SIG-M5 treated with dmso at 0.1 percent for 504 hours (cell line): ENCODE measurements at regions not wholly inside any gene's neighbourhood (a gene's known extent, or its start where the extent isn't known, plus 50 kb on each side); places are given as distances from the start of the nearest gene placed in this dataset.

ENCODE experiments used
- DNase-seq: peaks from one replicate; lab custom pipeline; 2025; ENCODE audit not compliant: unreplicated experiment; lab: John Stamatoyannopoulos, UW

DNA sequence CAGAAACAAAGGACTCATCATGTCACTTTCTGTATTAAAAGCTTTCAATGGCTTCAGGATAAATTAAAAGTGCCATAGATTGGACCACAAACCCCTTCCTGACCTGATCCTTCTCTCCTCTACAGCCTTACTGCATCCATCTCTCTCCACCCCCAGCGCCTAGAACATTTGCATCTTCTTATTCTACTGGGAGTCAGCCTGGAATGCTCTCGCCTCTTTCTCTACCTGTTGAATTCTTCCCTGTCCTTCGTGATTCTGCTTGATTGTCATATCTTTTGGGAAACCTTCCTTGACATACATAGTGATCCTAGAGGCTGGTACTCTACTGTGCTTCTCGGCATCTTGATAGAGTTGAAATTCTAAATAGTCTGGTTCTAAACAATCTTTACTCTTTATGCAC, 332.0 kb upstream of the PBX1 start:
- DNase-seq = no peak

GRCh38 chr1:164228928-164229327, 330.1 kb upstream of the PBX1 start:
- DNase-seq = no peak

DNA sequence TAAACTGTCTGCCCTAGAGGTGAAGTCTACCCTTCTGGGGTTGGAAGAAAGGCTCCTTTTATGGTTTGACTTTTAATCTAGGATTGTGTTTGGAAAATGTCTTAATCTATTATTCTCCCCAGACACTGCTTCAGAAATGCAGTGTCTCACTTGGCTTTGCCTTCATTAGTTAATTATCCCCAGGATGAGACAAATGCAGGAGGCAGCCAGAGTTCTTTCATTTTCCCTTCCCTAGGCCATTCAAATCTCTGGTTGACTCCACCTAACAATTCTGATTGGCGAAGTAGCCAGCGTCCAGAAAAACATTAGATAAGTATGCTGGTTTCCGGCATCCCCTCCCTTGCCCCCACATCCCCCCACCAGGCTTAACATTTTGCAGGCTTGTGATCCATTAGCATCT, 325.8 kb upstream of the PBX1 start:
- DNase-seq = no peak

- DNase-seq = no peak
Measured at GRCh38 chr1:164240081-164240480, 318.9 kb upstream of the PBX1 start.

DNA sequence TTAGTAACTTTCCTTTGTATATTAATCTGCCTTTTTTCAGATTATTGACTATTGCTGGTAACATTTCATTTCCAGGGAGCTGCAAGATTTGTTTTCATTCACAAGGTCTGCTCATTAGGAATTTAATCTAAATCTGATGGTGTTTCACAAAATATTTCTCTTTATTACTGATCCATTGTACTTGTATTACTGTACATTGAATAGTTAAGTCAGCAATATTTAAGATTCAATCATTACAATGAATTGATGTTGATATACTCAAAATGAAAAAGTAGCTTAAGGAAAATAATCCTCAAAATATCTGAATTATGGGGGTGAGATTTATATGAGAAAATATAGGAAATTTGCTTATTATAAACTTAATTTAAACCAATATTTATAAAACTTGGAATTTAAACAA, 308.6 kb upstream of the PBX1 start:
- DNase-seq = no peak

GRCh38 chr1:164256456-164256855, 302.5 kb upstream of the PBX1 start:
- DNase-seq = no peak

DNA sequence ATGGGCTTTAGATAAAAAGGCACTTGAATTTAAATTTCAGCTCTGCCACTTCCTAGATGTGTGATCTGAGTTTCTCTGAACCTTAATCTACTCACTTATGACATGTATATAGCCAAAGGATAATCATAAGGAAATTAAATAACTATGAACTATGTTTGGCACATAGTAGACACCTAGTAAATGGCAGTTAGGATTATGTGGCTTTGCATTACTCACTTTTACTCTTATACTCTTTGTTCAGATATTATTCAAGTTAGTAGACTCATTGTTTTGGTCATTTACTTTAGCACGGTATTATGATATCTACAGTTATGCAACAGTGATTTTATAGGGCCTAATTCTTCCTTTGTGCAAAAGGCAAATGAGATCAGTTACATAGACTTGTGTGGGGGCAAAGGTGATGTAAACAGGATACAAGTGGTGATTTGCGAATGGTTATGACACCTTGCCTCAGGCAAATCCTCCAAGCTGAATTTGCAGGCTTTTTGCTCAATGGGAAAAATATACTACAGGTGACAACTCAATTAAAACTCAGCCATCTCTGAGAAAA, 297.2 kb upstream of the PBX1 start:
- no peak for DNase-seq

- no peak for DNase-seq
Measured at GRCh38 chr1:164263540-164263939, 295.4 kb upstream of the PBX1 start.

- no peak for DNase-seq
Measured at GRCh38 chr1:164265232-164265631, 293.8 kb upstream of the PBX1 start.

DNA sequence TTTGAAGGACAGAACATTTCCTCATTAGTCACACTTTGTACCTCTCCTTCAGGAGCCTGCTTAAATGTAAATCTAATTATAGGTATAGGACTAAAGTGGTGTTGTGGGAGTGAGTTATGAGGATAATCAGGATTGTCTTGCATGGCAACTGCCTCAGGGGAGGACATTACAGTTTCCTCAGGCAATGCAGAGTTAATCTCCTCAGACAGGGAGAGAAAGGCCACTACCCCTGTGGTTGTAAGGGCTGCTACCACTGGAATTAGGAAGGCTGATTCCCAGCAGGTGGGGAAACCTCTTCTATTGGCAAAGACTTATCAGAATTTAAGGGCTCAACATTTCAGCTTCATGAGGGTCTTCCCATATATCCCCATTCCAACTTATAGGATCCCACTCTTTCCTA, 286.8 kb upstream of the PBX1 start:
- no peak for DNase-seq

DNA sequence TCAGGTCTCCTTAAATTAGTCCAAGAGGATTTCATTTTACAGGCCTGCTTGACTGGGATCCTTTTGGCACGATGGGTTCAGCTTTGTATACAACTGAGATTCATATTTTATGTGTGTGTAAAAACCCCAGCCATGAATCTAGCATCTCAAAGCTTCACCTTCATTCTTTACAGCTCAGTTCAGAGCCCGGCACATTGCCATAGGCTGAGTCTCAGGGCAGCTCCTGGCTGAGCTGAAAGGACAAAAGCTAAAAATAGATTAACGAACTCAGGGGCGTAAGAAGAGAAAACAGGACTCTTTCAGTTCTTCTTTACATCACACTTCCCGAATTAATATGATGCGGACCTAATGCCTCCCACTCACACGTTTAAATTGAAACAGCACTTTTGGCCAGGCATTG, 262.8 kb upstream of the PBX1 start:
- no peak for DNase-seq

- DNase-seq = no peak
Measured at GRCh38 chr1:164308101-164308500, 250.9 kb upstream of the PBX1 start.

GRCh38 chr1:164310166-164310565, 248.8 kb upstream of the PBX1 start:
- DNase-seq = no peak

DNA sequence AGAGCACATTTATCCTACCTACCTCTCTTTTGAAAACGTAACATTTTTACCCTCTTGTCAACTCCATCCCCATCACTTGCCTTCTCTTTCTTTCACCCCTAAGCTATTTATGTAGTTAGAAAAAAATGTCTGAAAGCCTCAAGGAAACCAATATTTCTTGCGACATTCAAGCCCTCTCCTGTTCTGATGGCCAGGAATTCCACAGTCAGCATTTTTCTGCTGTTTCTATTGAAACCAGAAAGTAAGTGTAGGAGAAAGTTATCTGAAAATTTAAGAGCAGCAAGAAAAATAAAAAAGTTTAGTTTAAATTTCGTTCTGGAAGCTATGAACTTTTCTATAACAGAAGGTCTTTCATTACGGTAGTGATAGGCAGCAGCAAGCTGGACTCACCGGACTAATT, 247.6 kb upstream of the PBX1 start:
- DNase-seq = no peak

DNA sequence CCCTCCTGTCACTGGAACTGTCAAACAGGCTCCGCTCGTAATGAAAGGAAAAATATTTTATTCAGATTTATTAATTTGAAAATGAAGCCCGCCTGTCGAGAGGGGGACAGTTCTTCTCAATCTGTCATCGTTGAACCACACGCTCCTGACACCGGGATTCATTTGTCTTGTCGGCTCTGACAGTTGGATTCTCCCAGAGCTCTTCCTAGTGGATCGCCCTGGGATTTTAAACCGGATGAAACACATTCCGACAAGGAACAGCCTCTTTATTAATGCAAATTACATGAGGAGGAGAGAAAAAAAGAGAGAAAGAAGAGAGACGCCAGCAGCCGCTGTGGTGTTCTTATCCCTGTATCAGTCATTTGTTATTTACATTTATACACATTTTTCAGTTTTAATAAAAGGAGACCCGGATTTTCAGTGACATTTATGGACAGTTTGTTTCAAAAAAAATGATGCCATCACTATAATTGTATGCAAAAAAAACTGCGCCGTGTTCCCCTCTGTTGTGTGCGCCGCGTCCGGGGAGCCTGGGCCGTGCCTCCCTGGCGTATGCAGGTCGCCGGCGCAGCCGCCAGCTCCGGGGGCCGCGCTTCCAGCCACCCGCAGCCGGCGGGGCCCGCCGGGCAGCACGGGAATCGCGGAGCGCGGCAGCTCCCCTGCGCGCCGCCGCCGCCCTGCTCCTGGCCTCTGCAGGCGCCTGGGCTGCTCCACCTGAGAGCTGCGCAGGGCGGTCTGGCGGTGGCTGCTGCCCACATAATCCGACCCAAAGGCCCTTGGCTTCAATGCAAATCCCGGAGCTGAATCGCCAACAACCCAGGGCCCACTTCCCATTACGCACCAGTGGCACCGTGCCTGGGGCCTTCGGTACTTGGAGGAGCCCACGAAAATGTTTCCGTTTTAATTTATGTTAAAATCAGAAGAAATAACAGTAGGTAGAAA, 237.9 kb upstream of the PBX1 start:
- no peak for DNase-seq

DNA sequence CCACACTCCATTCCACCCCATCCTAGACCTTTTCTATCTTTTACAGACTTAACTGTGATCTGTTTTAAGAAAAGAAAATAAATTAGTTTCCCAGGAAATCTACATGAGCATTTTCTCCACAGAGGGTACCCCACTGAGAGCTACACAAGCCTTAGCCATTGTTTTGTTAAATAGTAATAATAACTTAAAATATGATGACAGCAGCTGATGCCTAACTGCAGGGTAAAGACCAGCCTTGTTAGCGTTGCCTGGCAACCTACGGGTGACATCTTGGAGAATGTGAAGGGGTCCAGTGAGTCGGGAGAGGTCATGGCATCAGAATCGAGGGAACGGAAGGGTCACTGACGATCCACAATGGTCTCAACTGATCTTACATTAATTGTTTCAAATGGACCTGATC, 233.2 kb upstream of the PBX1 start:
- no peak for DNase-seq

GRCh38 chr1:164333387-164333786, 225.6 kb upstream of the PBX1 start:
- no peak for DNase-seq

- no peak for DNase-seq
Measured at GRCh38 chr1:164337394-164337793, 221.6 kb upstream of the PBX1 start.

DNA sequence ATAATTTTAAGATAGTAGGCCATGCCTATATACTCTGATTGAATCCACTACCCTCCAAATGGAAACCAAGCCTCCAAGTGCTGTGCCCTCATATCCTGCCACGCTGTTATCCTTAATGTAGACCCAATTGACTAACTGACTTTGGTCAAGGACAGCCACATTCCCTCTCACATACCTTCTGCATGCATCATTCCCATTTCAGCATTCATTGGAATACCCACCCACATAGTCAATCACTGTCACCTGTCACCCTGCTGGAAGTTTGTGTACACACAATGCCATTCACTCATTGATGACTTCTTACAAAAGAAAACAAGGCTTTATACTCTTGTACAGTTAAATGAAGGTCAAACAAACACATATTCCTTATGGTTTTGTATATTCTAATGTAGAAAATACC, 221.1 kb upstream of the PBX1 start:
- DNase-seq = no peak

DNA sequence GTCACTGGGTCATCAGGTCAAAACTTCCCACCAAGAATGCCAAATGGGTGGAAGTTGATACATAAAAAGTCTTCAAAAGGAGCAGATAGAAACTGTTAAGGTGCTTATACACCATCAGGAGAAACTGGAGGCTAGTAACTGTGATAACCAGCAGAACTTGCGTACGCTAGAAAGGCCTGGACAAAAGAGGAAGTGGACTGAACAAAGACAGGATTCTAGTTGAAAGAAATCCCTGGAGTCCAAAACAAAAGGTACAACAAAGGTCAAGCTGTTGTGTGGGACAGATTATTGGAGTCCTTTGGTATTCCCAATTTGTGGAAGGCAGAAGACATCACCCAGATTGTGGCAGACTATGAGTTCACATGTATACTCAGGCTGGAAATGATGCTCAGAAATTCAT, 215.8 kb upstream of the PBX1 start:
- no peak for DNase-seq

GRCh38 chr1:164347980-164348379, 211.0 kb upstream of the PBX1 start:
- no peak for DNase-seq

GRCh38 chr1:164356511-164356910, 202.5 kb upstream of the PBX1 start:
- DNase-seq = no peak

GRCh38 chr1:164360265-164360664, 198.7 kb upstream of the PBX1 start:
- DNase-seq = no peak
